ENCODE measurements at regions not wholly inside any gene's neighbourhood (a gene's known extent, or its start where the extent isn't known, plus 50 kb on each side); places are given as distances from the start of the nearest gene placed in this dataset.

DNA sequence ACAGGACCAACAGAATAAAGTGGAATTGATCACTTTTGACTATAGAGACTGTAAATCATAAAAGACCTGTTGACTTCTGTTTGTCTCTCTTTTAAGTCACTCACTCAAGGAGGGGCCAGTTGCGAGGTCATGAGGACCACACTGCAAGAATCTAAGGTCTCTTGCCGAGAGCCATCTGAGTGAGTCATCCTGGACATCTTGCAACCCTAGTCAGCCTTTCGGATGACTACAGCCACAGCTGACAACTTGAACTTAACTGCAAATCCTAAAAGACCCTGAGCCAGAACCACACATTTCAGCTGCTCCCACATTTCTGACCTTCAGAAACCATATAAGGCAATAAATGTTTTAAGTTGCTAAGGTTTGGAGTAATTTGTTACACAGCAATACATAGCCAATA is 129.7 kb upstream of the RAD23B start:
- TF ChIP-seq, protein P1, sequence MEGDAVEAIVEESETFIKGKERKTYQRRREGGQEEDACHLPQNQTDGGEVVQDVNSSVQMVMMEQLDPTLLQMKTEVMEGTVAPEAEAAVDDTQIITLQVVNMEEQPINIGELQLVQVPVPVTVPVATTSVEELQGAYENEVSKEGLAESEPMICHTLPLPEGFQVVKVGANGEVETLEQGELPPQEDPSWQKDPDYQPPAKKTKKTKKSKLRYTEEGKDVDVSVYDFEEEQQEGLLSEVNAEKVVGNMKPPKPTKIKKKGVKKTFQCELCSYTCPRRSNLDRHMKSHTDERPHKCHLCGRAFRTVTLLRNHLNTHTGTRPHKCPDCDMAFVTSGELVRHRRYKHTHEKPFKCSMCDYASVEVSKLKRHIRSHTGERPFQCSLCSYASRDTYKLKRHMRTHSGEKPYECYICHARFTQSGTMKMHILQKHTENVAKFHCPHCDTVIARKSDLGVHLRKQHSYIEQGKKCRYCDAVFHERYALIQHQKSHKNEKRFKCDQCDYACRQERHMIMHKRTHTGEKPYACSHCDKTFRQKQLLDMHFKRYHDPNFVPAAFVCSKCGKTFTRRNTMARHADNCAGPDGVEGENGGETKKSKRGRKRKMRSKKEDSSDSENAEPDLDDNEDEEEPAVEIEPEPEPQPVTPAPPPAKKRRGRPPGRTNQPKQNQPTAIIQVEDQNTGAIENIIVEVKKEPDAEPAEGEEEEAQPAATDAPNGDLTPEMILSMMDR (conservative IDR thresholded peaks at IDR 0.05; ENCODE audit: low read length): no peak
- no peak for TF ChIP-seq EZH2phosphoT487 (IDR thresholded peaks at IDR 0.05; ENCODE audit: borderline replicate concordance)

Data from Loucy (cell line).